NT2/D1 (cell line): ENCODE measurements at regions not wholly inside any gene's neighbourhood (a gene's known extent, or its start where the extent isn't known, plus 50 kb on each side); places are given as distances from the start of the nearest gene placed in this dataset.

ENCODE experiments used
- DNase-seq: peaks from one replicate; pipeline ENCODE4 v3.0.0-alpha.2; 2011; ENCODE audit warnings: low read depth, low spot score
- H3K27me3 ChIP-seq: 2 replicates; pipeline ENCODE4 v1.6.0; 2011; ENCODE audit warnings: mild to moderate bottlenecking; ENCODE audit not compliant: insufficient read length, insufficient read depth
- H3K36me3 ChIP-seq: 2 replicates; pipeline ENCODE4 v1.6.1; 2011; ENCODE audit warnings: mild to moderate bottlenecking, low read length, mixed read lengths; ENCODE audit not compliant: insufficient read depth, insufficient read length
- H3K4me1 ChIP-seq: 2 replicates; pipeline ENCODE4 v1.5.1; 2011; ENCODE audit not compliant: insufficient read depth, insufficient read length
- H3K4me3 ChIP-seq: 2 replicates; pipeline ENCODE4 v1.5.1; 2011; ENCODE audit warnings: low read depth; ENCODE audit not compliant: insufficient read length
- H3K9ac ChIP-seq: 2 replicates; pipeline ENCODE4 v1.6.0; 2011; ENCODE audit warnings: low read depth; ENCODE audit not compliant: insufficient read length
- H3K9me3 ChIP-seq: 2 replicates; pipeline ENCODE4 v1.5.1; 2011; ENCODE audit warnings: mild to moderate bottlenecking, low read length; ENCODE audit not compliant: insufficient read depth
- SUZ12 ChIP-seq: IDR thresholded peaks from 2 replicates; pipeline ENCODE4 v1.6.1; 2011; ENCODE audit not compliant: insufficient read length, insufficient read depth; ENCODE audit errors: extremely low read depth
- YY1 ChIP-seq: IDR thresholded peaks from 2 replicates; pipeline ENCODE4 v1.6.1; 2011; ENCODE audit not compliant: insufficient read length, insufficient read depth
- ZNF274 ChIP-seq: IDR thresholded peaks from 2 replicates; pipeline ENCODE4 v1.6.1; 2011; ENCODE audit warnings: mild to moderate bottlenecking, low read depth, low read length

DNA sequence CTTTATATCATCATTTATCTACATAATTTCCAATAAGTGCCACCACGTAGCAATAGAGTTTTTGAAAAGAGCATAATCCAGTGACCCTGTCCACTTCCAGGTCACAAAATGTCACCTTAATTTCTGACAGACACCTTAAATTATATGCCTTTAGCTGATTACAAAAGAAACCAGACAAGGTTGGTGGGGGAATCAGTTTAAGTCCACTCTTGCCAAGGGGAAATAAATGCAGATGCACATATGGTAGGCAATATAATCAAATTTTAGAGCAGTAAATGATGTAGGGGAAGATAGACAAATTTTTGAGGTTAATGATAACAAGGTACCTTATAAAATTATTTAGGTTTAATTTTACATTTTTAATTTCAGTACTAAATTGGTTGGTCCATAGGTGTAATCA lies 253.5 kb downstream of the ZIC1 start:
- Histone ChIP-seq H3K4me1 (no peaks in the 10 kb centered on the region), H3K36me3 (no peaks in the 10 kb centered on the region), H3K27me3 (no peaks in the 10 kb centered on the region), H3K4me3 (no peak overlapping the region), H3K9ac (no peak overlapping the region), H3K9me3 (no peaks in the 10 kb centered on the region)
- no peak for DNase-seq
- TF ChIP-seq YY1 (no peak), SUZ12 (no peak), ZNF274 (no peak)

DNA sequence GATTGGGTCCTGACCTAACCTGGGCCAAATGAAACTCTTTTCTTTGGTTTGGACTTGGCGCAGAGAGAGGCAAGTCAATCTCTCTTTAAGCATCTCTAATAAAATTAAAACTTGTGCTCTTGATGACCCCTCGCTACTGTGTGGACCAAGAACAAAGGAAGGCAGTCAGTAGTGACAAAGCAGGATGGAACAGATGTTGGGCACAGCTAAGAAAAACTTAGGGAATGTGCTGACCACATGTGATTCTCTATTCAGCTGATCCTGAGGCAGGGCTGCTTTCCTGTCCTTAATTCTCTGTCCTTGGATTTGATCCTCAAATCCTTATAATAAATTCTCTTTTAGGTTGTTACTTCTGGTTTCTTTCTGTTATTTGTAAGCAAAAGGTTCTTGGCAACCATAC lies 259.9 kb downstream of the ZIC1 start:
- H3K4me3 ChIP-seq: no peak overlapping the region
- H3K9me3 ChIP-seq: no peaks in the 10 kb centered on the region
- no peaks in the 10 kb centered on the region for H3K36me3 ChIP-seq
- no peaks in the 10 kb centered on the region for H3K4me1 ChIP-seq
- no peaks in the 10 kb centered on the region for H3K27me3 ChIP-seq
- no peak overlapping the region for H3K9ac ChIP-seq
- no peak for DNase-seq
- TF ChIP-seq ZNF274: no peak
- no peak for TF ChIP-seq YY1
- TF ChIP-seq SUZ12: no peak

DNA sequence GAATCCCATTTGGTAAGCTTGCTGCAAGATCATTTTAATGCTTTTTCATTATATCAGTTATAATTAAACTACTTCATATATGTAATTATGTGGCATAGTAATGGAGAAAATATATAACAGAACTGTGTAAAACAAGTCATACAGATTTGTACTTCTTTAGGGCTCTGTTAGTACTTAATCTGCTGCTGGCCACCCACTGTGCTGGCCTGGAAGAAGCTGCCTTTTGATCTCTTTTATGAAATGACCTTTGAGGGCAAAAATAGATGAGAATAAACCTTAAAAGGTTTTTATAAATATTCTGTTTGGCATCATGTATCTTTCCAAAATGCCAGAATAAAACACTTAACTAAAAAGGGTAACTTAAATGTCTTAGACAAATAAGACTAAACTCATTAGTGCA lies 262.9 kb downstream of the ZIC1 start:
- H3K36me3 ChIP-seq: no peaks in the 10 kb centered on the region
- no peaks in the 10 kb centered on the region for H3K27me3 ChIP-seq
- H3K4me3 ChIP-seq: no peak overlapping the region
- no peak overlapping the region for H3K9ac ChIP-seq
- no peaks in the 10 kb centered on the region for H3K9me3 ChIP-seq
- no peaks in the 10 kb centered on the region for H3K4me1 ChIP-seq
- DNase-seq: no peak
- no peak for TF ChIP-seq SUZ12
- TF ChIP-seq ZNF274: no peak
- TF ChIP-seq YY1: no peak

DNA sequence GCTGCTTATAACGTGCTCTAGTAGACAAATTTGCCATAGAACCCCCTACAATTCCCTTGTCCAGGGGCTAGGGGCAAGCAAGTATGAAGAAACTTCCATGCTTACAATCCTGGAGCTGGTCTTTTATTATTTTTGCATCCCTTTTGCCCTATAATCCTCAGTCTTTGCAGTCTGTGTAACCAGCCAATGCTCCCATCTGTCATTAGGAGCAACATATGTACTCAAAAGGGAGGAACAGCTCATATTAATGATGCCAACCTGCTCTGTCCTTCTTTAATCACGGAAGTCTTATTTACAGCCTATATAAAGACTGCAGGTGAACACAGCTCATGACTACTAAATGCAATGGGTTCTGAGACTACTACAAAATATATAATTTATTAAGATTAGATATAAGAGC lies 263.3 kb downstream of the ZIC1 start:
- TF ChIP-seq YY1 (no peak), ZNF274 (no peak), SUZ12 (no peak)
- no peak overlapping the region for H3K4me3 ChIP-seq
- H3K36me3 ChIP-seq: no peaks in the 10 kb centered on the region
- no peak for DNase-seq
- no peaks in the 10 kb centered on the region for H3K9me3 ChIP-seq
- H3K9ac ChIP-seq: no peak overlapping the region
- H3K27me3 ChIP-seq: no peaks in the 10 kb centered on the region
- H3K4me1 ChIP-seq: no peaks in the 10 kb centered on the region

DNA sequence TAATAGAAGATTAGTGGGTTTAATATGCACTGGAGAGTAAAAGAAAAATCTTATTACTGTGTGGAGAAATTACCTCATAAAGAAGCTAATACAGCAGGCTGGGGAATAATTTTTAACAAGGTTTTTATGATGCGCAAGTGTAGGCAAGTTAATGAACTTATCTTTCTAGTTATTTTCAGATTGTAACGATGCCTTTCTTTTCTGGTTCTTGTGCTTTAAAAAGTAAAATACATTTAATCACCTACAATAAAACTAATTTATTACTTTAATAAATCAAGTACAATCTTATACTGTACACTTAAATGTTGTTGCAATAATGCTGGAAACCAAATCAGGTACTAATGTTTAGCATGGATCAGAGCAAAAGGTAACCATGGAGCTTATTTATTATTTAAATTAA lies 266.6 kb downstream of the ZIC1 start:
- no peak for DNase-seq
- no peak overlapping the region for H3K4me3 ChIP-seq
- no peaks in the 10 kb centered on the region for H3K4me1 ChIP-seq
- H3K27me3 ChIP-seq: no peaks in the 10 kb centered on the region
- no peak overlapping the region for H3K9ac ChIP-seq
- TF ChIP-seq YY1 (no peak), ZNF274 (no peak), SUZ12 (no peak)
- H3K9me3 ChIP-seq: no peaks in the 10 kb centered on the region
- H3K36me3 ChIP-seq: no peaks in the 10 kb centered on the region

DNA sequence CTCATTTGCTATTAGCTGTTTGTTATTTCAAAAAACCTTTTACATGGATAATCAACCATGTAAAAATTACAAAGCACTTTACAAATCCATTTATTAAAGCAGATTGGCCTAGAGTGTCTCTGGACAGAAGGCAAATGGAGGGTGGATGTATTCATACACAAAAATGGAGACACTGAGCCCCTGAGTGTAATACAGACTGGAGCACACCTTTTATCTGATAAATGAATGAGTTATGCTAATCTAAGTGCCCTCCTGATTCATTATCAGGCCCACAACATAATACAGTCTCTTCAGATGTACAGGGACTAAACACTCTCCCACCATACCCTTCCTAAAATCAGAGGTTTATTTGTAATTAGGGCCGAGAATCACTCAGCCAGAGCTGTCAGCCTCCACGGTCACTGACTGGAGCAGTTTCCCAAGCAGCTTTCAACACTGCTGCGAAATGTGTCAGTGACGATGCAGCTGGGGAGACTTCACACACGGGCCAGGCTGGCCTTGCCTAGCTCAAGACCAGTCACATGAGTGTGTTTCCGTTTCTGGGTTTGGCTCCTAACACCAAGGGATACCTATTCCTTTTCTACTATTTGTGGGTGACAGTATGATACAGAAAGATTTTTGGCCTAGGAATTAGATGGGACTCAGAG lies 271.8 kb downstream of the ZIC1 start:
- TF ChIP-seq YY1 (no peak), ZNF274 (no peak), SUZ12 (no peak)
- Histone ChIP-seq H3K4me1 (no peaks in the 10 kb centered on the region), H3K9ac (no peak overlapping the region), H3K4me3 (no peak overlapping the region), H3K9me3 (no peaks in the 10 kb centered on the region), H3K27me3 (no peaks in the 10 kb centered on the region), H3K36me3 (no peaks in the 10 kb centered on the region)
- DNase-seq: no peak

DNA sequence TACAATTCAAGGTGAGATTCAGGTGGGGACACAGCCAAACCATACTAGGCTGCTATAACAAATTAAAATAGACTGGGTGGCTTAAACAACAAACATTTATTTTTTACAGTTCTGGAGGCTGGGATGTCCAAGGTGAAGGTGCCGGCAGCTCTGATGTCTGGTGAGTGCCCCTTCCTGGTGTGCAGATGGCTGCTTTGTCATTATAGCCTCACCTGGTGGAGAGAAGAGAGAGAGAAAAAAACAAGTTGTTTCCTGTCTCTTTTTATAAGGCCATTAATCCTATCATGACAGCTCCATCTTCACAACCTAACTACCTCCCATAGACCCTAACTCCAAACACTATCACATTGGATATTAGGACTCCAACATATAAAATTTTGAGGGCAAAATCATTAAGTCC lies 279.7 kb downstream of the ZIC1 start:
- H3K4me3 ChIP-seq: no peak overlapping the region
- no peaks in the 10 kb centered on the region for H3K27me3 ChIP-seq
- no peak for TF ChIP-seq SUZ12
- TF ChIP-seq ZNF274: no peak
- no peak for TF ChIP-seq YY1
- H3K9me3 ChIP-seq: no peaks in the 10 kb centered on the region
- no peaks in the 10 kb centered on the region for H3K36me3 ChIP-seq
- no peak for DNase-seq
- H3K9ac ChIP-seq: no peak overlapping the region
- H3K4me1 ChIP-seq: no peaks in the 10 kb centered on the region
